ENCODE measurements at regions not wholly inside any gene's neighbourhood (a gene's known extent, or its start where the extent isn't known, plus 50 kb on each side); places are given as distances from the start of the nearest gene placed in this dataset.
"Not testable (repeated sequence)": the region's sequence is repeated elsewhere in the genome, so short reads cannot be mapped to it uniquely, and the experiment has no call there.

DNA sequence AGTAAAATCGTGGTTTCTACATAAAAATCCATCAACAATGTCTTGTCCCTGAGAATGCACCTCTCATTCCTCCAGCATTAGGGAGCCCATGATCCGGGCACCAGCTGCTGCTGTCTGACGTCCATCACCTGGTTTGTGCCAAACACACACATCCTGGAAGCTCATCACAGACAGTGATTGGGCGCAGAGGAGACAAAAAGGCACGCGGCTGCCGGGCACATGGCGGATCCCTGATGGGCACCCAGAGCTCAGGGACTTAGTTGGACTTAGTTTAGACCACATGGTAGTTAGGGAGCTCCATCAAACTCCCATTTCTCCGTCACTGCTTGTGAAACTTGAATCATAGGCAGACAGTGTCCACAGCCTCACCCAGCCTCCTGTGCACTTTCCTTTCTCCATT is 1059.3 kb downstream of the TMEM121 start:
- TF ChIP-seq, protein P1, sequence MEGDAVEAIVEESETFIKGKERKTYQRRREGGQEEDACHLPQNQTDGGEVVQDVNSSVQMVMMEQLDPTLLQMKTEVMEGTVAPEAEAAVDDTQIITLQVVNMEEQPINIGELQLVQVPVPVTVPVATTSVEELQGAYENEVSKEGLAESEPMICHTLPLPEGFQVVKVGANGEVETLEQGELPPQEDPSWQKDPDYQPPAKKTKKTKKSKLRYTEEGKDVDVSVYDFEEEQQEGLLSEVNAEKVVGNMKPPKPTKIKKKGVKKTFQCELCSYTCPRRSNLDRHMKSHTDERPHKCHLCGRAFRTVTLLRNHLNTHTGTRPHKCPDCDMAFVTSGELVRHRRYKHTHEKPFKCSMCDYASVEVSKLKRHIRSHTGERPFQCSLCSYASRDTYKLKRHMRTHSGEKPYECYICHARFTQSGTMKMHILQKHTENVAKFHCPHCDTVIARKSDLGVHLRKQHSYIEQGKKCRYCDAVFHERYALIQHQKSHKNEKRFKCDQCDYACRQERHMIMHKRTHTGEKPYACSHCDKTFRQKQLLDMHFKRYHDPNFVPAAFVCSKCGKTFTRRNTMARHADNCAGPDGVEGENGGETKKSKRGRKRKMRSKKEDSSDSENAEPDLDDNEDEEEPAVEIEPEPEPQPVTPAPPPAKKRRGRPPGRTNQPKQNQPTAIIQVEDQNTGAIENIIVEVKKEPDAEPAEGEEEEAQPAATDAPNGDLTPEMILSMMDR (IDR thresholded peaks at IDR 0.05; ENCODE audit: insufficient read depth, low read depth, low read length, missing control alignments), result no peak
- no peak overlapping the region for H3K4me3 ChIP-seq (ENCODE audit: low read depth, low read length)
- no peak for DNase-seq (ENCODE audit: low read depth)

DNA sequence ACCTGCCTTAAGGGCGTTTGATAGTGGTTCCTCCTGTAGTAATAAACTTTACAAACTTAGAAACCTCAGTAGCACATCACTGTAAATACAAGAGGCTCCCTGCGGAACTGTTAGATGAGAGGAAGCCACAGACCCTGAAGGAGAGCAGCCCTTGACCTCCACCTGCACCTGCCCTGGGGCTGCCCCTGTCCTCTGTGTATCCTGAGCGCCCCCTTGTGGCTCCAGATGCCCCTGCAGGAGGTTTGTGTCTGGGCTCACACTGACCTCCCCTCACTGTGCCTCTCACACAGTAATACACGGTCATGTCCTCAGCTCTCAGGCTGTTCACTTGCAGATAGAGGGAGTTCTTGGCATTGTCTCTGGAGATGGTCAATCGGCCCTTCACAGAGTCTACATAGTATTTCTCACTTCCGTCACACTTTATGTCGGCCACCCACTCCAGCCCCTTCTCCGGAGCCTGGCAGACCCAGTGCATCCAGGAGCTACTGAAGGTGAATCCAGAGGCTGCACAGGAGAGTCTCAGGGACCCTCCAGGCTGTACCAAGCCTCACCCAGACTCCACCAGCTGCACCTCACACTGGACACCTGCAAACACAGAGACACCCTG is 1059.8 kb downstream of the TMEM121 start:
- TF ChIP-seq, protein P1 (IDR thresholded peaks at IDR 0.05; ENCODE audit: insufficient read depth, low read depth, low read length, missing control alignments), result peak; percentile 72
- peak; percentile 51 for DNase-seq (ENCODE audit: low read depth)
- H3K4me3 ChIP-seq (ENCODE audit: low read depth, low read length), result no peak overlapping the region

DNA sequence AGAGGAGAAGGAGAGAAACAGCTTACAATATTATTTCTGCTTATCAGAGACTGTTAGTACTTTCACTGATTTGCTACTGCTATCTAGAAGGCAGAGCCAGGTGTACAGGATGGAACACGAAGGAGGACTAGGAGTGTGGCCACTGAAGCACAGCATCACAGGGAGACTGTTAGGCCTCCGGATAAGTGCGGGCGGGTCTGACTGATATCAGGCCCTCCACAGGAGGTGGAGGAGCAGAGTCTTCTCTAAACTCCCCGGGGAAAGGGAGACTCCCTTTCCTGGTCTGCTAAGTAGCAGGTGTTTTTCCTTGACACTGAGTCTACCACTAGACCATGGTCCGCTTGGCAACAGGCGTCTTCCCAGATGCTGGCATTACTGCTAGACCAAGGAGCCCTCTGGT is 1065.2 kb downstream of the TMEM121 start:
- DNase-seq (ENCODE audit: low read depth); H3K4me3 ChIP-seq (ENCODE audit: low read depth, low read length): not testable (repeated sequence)

DNA sequence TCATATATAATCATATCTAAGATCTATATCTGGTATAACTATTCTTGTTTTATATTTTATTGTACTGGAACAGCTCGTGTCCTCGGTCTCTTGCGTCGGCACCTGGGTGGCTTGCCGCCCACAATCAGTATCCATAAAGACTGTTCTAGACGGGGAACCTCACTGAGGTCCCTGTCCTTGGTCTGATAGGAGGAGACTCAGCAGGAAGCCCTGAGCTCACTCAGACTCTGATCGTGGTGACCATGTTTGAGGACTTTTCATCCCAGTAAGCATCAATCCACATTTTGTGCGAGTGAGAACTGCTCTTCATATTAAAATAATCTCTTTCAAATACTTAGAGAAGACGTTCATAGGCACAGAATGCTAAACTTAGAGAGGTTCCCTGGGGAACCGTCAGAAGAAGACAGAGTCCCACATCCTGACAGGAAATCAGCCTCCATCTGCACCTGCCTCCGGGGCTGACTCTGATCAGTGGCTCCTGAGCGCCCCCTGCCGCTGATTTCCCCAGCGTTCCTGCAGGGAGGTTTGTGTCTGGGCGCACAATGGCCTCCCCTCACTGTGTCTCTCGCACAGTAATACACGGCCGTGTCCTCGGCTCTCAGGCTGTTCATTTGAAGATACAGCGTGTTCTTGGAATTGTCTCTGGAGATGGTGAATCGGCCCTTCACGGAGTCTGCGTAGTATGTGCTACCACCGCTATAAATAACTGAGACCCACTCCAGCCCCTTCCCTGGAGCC is 1065.9 kb downstream of the TMEM121 start:
- H3K4me3 ChIP-seq (ENCODE audit: low read depth, low read length), result not testable (repeated sequence)
- peak; percentile 11 for DNase-seq (ENCODE audit: low read depth)

DNA sequence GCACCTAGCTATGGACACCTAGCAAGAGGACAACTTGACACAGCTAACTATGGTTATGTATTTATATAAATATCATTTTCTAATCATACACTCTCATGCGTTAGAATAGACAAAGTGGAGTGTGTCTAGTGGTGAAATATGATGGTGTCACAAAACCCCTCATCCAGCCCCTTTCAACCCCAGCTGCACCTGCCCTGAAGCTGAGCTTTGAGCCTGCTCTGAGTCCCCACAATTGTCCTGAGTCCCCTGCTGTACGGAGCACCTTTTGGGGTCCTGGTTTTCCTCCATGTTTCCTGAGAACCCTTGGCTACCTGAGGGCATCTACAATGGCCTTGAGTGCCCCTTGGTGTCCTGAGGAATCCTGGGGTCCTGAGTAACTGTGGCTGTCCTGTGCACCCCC is 1072.8 kb downstream of the TMEM121 start:
- TF ChIP-seq, protein P1 (IDR thresholded peaks at IDR 0.05; ENCODE audit: insufficient read depth, low read depth, low read length, missing control alignments), result no peak
- no peak overlapping the region for H3K4me3 ChIP-seq (ENCODE audit: low read depth, low read length)
- DNase-seq (ENCODE audit: low read depth), result no peak

DNA sequence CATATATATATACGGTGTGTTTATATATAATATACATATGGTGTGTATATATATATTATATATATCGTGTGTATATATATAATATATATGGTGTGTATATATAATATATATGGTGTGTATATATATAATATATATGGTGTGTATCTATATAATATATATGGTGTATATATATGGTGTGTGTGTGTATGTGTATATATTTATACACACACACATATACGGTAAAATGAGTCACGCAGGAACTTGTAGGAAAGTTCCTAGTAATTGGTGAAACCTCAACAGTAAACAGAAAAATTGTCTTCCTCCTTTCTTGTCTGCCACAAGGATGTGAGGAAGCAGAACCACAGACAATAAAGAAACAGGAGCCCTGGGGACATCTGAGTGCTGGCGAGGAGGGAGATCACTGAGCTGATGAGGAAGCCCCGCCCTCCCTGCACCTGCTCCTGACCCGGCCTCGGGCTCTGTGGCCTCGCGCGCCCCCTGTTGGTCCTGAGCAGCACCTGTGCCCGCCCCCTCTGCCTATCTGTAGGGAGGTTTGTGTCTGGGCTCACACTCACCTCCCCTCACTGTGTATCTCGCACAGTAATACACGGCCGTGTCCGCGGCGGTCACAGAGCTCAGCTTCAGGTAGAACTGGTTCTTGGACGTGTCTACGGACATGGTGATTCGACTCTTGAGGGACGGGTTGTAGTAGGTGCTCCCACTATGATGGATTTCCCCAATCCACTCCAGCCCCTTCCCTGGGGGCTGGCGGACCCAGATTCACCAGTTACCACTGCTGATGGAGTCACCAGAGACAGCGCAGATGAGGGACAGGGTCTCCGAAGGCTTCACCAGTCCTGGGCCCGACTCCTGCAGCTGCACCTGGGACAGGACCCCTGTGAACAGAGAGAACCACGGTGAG is 1079.4 kb downstream of the TMEM121 start:
- TF ChIP-seq, protein P1 (IDR thresholded peaks at IDR 0.05; ENCODE audit: insufficient read depth, low read depth, low read length, missing control alignments), result peak; percentile 69
- no peak overlapping the region for H3K4me3 ChIP-seq (ENCODE audit: low read depth, low read length)
- peak; percentile 72 for DNase-seq (ENCODE audit: low read depth)

DNA sequence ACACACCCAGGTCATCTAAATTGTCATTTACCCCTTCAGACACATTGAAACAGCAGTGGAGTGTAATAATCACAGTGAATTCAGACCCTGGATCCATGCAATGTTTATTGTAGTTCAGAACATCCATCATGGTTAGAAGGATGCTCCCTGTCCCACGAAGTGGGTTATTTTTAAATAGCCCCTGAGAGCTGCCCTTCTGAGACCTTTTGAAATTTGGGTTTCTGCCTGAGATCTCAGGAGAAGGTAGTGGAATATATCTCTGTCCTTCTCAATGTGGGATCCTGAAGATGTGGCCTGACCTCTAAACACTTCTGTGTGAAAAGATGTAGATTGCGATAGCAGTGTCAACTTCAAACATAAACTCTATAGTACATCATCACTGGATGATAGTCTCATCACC is 1080.6 kb downstream of the TMEM121 start:
- H3K4me3 ChIP-seq (ENCODE audit: low read depth, low read length), result no peak overlapping the region
- TF ChIP-seq, protein P1 (IDR thresholded peaks at IDR 0.05; ENCODE audit: insufficient read depth, low read depth, low read length, missing control alignments), result no peak
- no peak for DNase-seq (ENCODE audit: low read depth)
